Right atrium auricular region (tissue), 2 donors: ENCODE measurements at regions not wholly inside any gene's neighbourhood (a gene's known extent, or its start where the extent isn't known, plus 50 kb on each side); places are given as distances from the start of the nearest gene placed in this dataset.
"Not testable (repeated sequence)": the region's sequence is repeated elsewhere in the genome, so short reads cannot be mapped to it uniquely, and the experiment has no call there.

Source experiments
- DNase-seq: peaks from one replicate; pipeline ENCODE4 v3.0.0-alpha.2; 2019; ENCODE audit warnings: low spot score
- H3K27ac ChIP-seq, 2 donors: fragments of 200-600 bp; sonication (generic); 1 replicate in 1 of 2; 2 replicates in 1 of 2; pipeline ENCODE4 v1.5.1; 2016 to 2019
- H3K27me3 ChIP-seq, 2 donors: fragments of 200-600 bp; sonication (generic); one replicate each; pipeline versions ENCODE4 v1.5.1 to v1.6.0; 2017 to 2019
- H3K36me3 ChIP-seq: fragments of 200-600 bp; sonication (generic); one replicate; pipeline ENCODE4 v1.5.1; 2016
- H3K4me1 ChIP-seq, 2 donors: fragments of 200-600 bp; sonication (generic); one replicate each; pipeline versions ENCODE4 v1.5.1 to v1.6.0; 2017 to 2019
- H3K4me3 ChIP-seq, 2 donors: fragments of 200-600 bp; sonication (generic); 1 replicate in 1 of 2; 2 replicates in 1 of 2; pipeline ENCODE4 v1.5.1; 2017 to 2019; ENCODE audit warnings: mild to moderate bottlenecking in 1 of 2, moderate library complexity in 1 of 2
- H3K9me3 ChIP-seq, 2 donors: fragments of 200-600 bp; sonication (generic); one replicate each; pipeline ENCODE4 v1.5.1; 2019
- CTCF ChIP-seq, 2 donors: fragments of 200-600 bp; sonication (generic); IDR thresholded peaks; one replicate each; pipeline ENCODE4 v1.5.1; 2019; ENCODE audit warnings: antibody characterized with exemption in 2 of 2

GRCh38 chr3:161925749-161926360 is 429.2 kb downstream of the OTOL1 start:
- Histone ChIP-seq H3K4me1 (no peaks in the 10 kb centered on the region), H3K36me3 (no peaks in the 10 kb centered on the region), H3K4me3 (no peak overlapping the region), H3K27me3 (no peaks in the 10 kb centered on the region), H3K27ac (no peak overlapping the region), H3K9me3 (peaks cover 0 to 4% of the 10 kb centered on the region in 2 donors)
- no peak for DNase-seq
- peak in 1 of 2 donors; percentile 16 for TF ChIP-seq CTCF (IDR thresholded peaks at IDR 0.05)

GRCh38 chr3:161927131-161927530 is 430.5 kb downstream of the OTOL1 start:
- DNase-seq: no peak
- no peak for TF ChIP-seq CTCF (IDR thresholded peaks at IDR 0.05)

DNA sequence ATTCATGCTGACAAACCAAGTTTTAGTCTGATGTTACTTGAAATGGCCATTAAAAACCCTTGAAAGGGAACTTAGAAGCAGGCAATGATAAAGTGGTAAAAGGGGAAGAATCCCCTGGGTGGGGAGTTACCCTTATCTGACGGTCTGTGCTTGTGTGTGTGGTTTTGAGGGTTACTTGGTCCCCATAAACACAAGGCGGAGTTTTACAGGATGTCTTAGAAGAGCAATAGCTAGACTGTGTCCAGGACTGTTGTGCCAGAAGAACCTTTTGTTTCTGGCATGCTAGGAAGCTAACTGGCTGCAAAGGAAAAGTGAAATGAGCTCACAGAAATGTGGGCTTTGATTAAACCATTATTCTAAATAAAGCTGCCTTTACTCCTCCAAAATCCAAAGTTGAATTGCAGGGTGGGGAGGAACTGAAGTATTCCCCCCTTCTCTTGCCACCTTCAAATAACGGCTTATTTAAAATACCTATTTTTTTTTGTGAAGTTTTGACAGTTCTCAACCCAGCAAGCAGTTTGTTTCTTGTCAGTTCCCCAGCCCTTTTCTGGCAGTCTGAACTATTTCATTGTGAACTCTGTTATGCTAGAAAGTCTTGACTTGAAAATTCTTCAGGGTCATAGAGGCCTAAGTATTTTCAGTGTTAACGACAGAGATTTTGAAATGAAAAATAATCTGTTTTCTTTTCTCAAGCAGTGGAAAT is 443.5 kb downstream of the OTOL1 start:
- Histone ChIP-seq H3K27me3 (no peaks in the 10 kb centered on the region), H3K36me3 (no peaks in the 10 kb centered on the region), H3K27ac (no peak overlapping the region), H3K4me3 (no peak overlapping the region), H3K4me1 (no peaks in the 10 kb centered on the region), H3K9me3 (no peaks in the 10 kb centered on the region)
- DNase-seq: no peak
- no peak for TF ChIP-seq CTCF (IDR thresholded peaks at IDR 0.05)

More at GRCh38 chr3:161927131-161927530, 430.5 kb downstream of the OTOL1 start:
- H3K9me3 ChIP-seq: peaks cover 0 to 4% of the 10 kb centered on the region in 2 donors
- no peak overlapping the region for H3K27ac ChIP-seq
- no peaks in the 10 kb centered on the region for H3K4me1 ChIP-seq
- no peaks in the 10 kb centered on the region for H3K36me3 ChIP-seq
- H3K27me3 ChIP-seq: no peaks in the 10 kb centered on the region
- no peak overlapping the region for H3K4me3 ChIP-seq

DNA sequence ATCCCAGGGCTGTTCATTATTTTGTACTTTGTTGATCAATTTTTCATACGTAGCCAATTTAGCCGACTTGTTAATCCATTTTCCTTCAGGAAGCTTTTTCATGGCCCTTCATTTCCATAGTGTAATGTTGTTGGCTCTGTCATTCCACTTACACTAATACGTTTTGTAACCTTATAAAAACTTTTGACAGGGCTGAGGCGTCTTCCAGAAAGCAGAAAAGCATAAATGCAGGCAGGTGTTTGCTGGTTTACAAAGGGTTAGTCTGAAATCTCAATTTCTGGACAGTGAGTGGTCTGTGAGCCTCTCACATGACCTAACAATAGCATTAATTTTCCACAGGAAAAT is 444.0 kb downstream of the OTOL1 start:
- no peak overlapping the region for H3K27ac ChIP-seq
- no peaks in the 10 kb centered on the region for H3K36me3 ChIP-seq
- H3K9me3 ChIP-seq: no peaks in the 10 kb centered on the region
- DNase-seq: no peak
- H3K4me1 ChIP-seq: no peaks in the 10 kb centered on the region
- TF ChIP-seq CTCF (IDR thresholded peaks at IDR 0.05): no peak
- H3K4me3 ChIP-seq: no peak overlapping the region
- no peaks in the 10 kb centered on the region for H3K27me3 ChIP-seq

- Histone ChIP-seq H3K4me3 (no peak overlapping the region), H3K9me3 (no peaks in the 10 kb centered on the region), H3K4me1 (no peaks in the 10 kb centered on the region), H3K27ac (no peak overlapping the region), H3K27me3 (no peaks in the 10 kb centered on the region), H3K36me3 (no peaks in the 10 kb centered on the region)
- DNase-seq: no peak
- TF ChIP-seq CTCF (IDR thresholded peaks at IDR 0.05): no peak
Measured at GRCh38 chr3:161941891-161942290, 445.3 kb downstream of the OTOL1 start.

DNA sequence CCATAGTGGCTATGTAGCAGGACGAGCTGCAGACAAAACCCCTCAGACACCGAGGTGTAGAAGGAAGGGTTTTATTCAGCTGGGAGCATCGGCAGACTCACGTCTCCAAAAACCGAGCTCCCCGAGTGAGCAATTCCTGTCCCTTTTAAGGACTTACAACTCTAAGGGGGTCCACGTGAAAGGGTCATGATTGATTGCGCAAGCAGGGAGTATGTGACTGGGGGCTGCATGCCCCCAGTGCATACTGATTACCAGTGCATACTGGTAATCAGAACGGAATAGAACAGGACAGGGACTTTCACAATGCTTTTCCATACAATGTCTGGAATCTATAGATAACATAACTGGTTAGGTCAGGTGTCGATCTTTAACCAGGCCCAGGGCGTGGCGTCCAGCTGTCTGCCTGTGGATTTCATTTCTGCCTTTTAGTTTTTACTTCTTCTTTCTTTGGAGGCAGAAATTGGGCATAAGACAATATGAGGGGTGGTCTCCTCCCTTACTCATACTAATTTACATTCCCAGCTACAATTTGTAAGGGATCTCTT is 447.3 kb downstream of the OTOL1 start:
- H3K27me3 ChIP-seq, H3K27ac ChIP-seq, H3K4me3 ChIP-seq, H3K4me1 ChIP-seq, H3K9me3 ChIP-seq, DNase-seq, H3K36me3 ChIP-seq: not testable (repeated sequence)
